GM12873 (cell line): ENCODE measurements at regions not wholly inside any gene's neighbourhood (a gene's known extent, or its start where the extent isn't known, plus 50 kb on each side); places are given as distances from the start of the nearest gene placed in this dataset.

Experiments
- CTCF ChIP-seq: IDR thresholded peaks from 2 replicates; pipeline ENCODE4 v1.5.1; 2012; ENCODE audit warnings: low read depth, mild to moderate bottlenecking, moderate library complexity, low read length, control low read depth; ENCODE audit not compliant: insufficient read depth; ENCODE audit errors: missing control alignments

GRCh38 chr6:65924411-65924810 lies 217.4 kb upstream of the EYS start:
- TF ChIP-seq CTCF, result no peak

- no peak for TF ChIP-seq CTCF
These were observed 215.0 kb upstream of the EYS start for GRCh38 chr6:65922049-65922448.

GRCh38 chr6:65908065-65908464 lies 201.0 kb upstream of the EYS start:
- TF ChIP-seq CTCF, result no peak

GRCh38 chr6:65903992-65904391 lies 197.0 kb upstream of the EYS start:
- no peak for TF ChIP-seq CTCF

GRCh38 chr6:65900928-65901327 lies 193.9 kb upstream of the EYS start:
- no peak for TF ChIP-seq CTCF

GRCh38 chr6:65896140-65896539 lies 189.1 kb upstream of the EYS start:
- no peak for TF ChIP-seq CTCF

GRCh38 chr6:65876668-65877067 lies 169.6 kb upstream of the EYS start:
- TF ChIP-seq CTCF, result no peak

- no peak for TF ChIP-seq CTCF
These were observed 145.4 kb upstream of the EYS start for GRCh38 chr6:65852369-65852852.
